OCI-LY3 (cell line): ENCODE measurements at regions not wholly inside any gene's neighbourhood (a gene's known extent, or its start where the extent isn't known, plus 50 kb on each side); places are given as distances from the start of the nearest gene placed in this dataset.

Experiments
- H2AFZ ChIP-seq: fragments of 200-600, 300-600 bp; shearing (Covaris generic); 2 replicates; pipeline ENCODE4 v1.6.0; 2014; ENCODE audit warnings: antibody characterized with exemption, low read depth, low read length
- H3K27ac ChIP-seq: fragments of 200-600, 300-600 bp; sonication (generic); 2 replicates; pipeline ENCODE4 v1.5.1; 2014; ENCODE audit warnings: mild to moderate bottlenecking, low read length, moderate library complexity, mixed read lengths
- H3K27me3 ChIP-seq: fragments of 200-600, 300-600 bp; sonication (generic); 2 replicates; pipeline ENCODE4 v1.6.1; 2014; ENCODE audit warnings: low read depth, low read length, mixed read lengths
- H3K36me3 ChIP-seq: fragments of 200-600, 300-600 bp; sonication (generic); replicated peaks from 2 replicates; pipeline ENCODE3; 2014; ENCODE audit warnings: low read depth, low read length, mixed read lengths
- H3K4me1 ChIP-seq: fragments of 300-600, 200-600 bp; sonication (generic); 2 replicates; pipeline ENCODE4 v1.6.1; 2014; ENCODE audit warnings: low read length, mixed read lengths
- H3K4me2 ChIP-seq: fragments of 200-600, 300-600 bp; sonication (generic); 2 replicates; pipeline ENCODE4 v1.6.1; 2014; ENCODE audit warnings: low read length, mixed read lengths
- H3K4me3 ChIP-seq: fragments of 300-600, 200-600 bp; sonication (generic); 2 replicates; pipeline ENCODE4 v1.5.1; 2014; ENCODE audit warnings: antibody characterized with exemption, mild to moderate bottlenecking, low read length, moderate library complexity
- H3K79me2 ChIP-seq: fragments of 300-600, 200-600 bp; shearing (Covaris generic); 2 replicates; pipeline ENCODE4 v1.6.1; 2014; ENCODE audit warnings: mild to moderate bottlenecking, low read length, mixed read lengths
- H3K9ac ChIP-seq: fragments of 300-600, 200-600 bp; shearing (Covaris generic); 2 replicates; pipeline ENCODE4 v1.6.0; 2014; ENCODE audit warnings: mild to moderate bottlenecking, low read length, moderate library complexity
- H3K9me3 ChIP-seq: fragments of 200-600, 300-600 bp; shearing (Covaris generic); 2 replicates; pipeline ENCODE4 v1.6.1; 2014; ENCODE audit warnings: low read length, mixed read lengths; ENCODE audit not compliant: insufficient read depth
- H4K20me1 ChIP-seq: fragments of 200-600, 300-600 bp; sonication (generic); 2 replicates; pipeline ENCODE4 v1.6.1; 2016; ENCODE audit warnings: low read length, mixed read lengths; ENCODE audit not compliant: insufficient read depth
- CTCF ChIP-seq: fragments of 200-600, 300-600 bp; sonication (generic); IDR thresholded peaks from 2 replicates; pipeline ENCODE4 v1.5.1; 2014; ENCODE audit warnings: antibody characterized with exemption, low read length, low read depth
- EZH2phosphoT487 ChIP-seq: fragments of 200-600 bp; shearing (Covaris generic); IDR thresholded peaks from 2 replicates; pipeline ENCODE4 v1.6.1; 2018; ENCODE audit warnings: antibody characterized with exemption, mixed run types, low read depth

- Histone ChIP-seq H3K9ac (no peak overlapping the region), H3K79me2 (no peaks in the 10 kb centered on the region), H3K4me2 (no peak overlapping the region), H3K36me3 (no peaks in the 10 kb centered on the region), H4K20me1 (no peaks in the 10 kb centered on the region), H3K4me3 (no peak overlapping the region), H3K4me1 (no peaks in the 10 kb centered on the region), H3K27me3 (no peaks in the 10 kb centered on the region; the same call in 1 of the 2 replicates), H3K9me3 (no peaks in the 10 kb centered on the region), H3K27ac (no peak overlapping the region), H2AFZ (no peak overlapping the region)
- no peak for TF ChIP-seq CTCF
- TF ChIP-seq EZH2phosphoT487 = no peak
Observed at GRCh38 chr9:79980432-79980831, 408.7 kb downstream of the TLE4 start.

GRCh38 chr9:79977510-79978197 lies 405.9 kb downstream of the TLE4 start:
- Histone ChIP-seq H3K27ac (no peak overlapping the region), H3K9ac (no peak overlapping the region), H3K4me1 (no peaks in the 10 kb centered on the region)

GRCh38 chr9:79977074-79977435 lies 405.3 kb downstream of the TLE4 start:
- Histone ChIP-seq H3K9me3 (no peaks in the 10 kb centered on the region), H3K79me2 (no peaks in the 10 kb centered on the region), H3K4me3 (no peak overlapping the region), H3K36me3 (no peaks in the 10 kb centered on the region), H4K20me1 (no peaks in the 10 kb centered on the region), H3K27me3 (no peaks in the 10 kb centered on the region; the same call in 1 of the 2 replicates), H3K27ac (no peak overlapping the region), H3K4me1 (no peaks in the 10 kb centered on the region), H3K4me2 (no peak overlapping the region), H3K9ac (no peak overlapping the region), H2AFZ (no peak overlapping the region)
- no peak for TF ChIP-seq EZH2phosphoT487
- TF ChIP-seq CTCF = no peak

More at GRCh38 chr9:79977510-79978197, 405.9 kb downstream of the TLE4 start:
- H3K79me2 ChIP-seq = no peaks in the 10 kb centered on the region
- H3K4me3 ChIP-seq = no peak overlapping the region
- no peaks in the 10 kb centered on the region for H3K9me3 ChIP-seq
- H3K36me3 ChIP-seq = no peaks in the 10 kb centered on the region
- no peaks in the 10 kb centered on the region for H4K20me1 ChIP-seq
- no peaks in the 10 kb centered on the region; the same call in 1 of the 2 replicates for H3K27me3 ChIP-seq
- H3K4me2 ChIP-seq = no peak overlapping the region
- H2AFZ ChIP-seq = no peak overlapping the region
- TF ChIP-seq EZH2phosphoT487 = no peak

- no peak for TF ChIP-seq EZH2phosphoT487
- Histone ChIP-seq H3K4me1 (no peaks in the 10 kb centered on the region), H3K4me2 (no peak overlapping the region), H3K36me3 (no peaks in the 10 kb centered on the region), H3K9ac (no peak overlapping the region), H2AFZ (no peak overlapping the region), H4K20me1 (no peaks in the 10 kb centered on the region), H3K4me3 (no peak overlapping the region), H3K27ac (no peak overlapping the region), H3K79me2 (no peaks in the 10 kb centered on the region), H3K9me3 (no peaks in the 10 kb centered on the region), H3K27me3 (no peaks in the 10 kb centered on the region; the same call in 1 of the 2 replicates)
Observed at GRCh38 chr9:79976257-79977073, 404.7 kb downstream of the TLE4 start.
